ENCODE measurements at regions not wholly inside any gene's neighbourhood (a gene's known extent, or its start where the extent isn't known, plus 50 kb on each side); places are given as distances from the start of the nearest gene placed in this dataset.

GRCh38 chr3:90010341-90010740 is 902.9 kb downstream of the EPHA3 start:
- no peaks in the 10 kb centered on the region for H3K27me3 ChIP-seq
- intact Hi-C loops (cut with DNase I): no loop called here
- ATAC-seq (peak in 1 of 8 donors; percentile 57), DNase-seq (no peak)
- peaks cover 0 to 33% (median 16%) of the 10 kb centered on the region in 9 donors for H3K4me1 ChIP-seq
- 13 to 27% methylated on average over 3 of the region's 3 CpGs for WGBS, 2 donors
- H3K9me3 ChIP-seq: peaks cover 0 to 14% (median 3%) of the 10 kb centered on the region in 11 donors
- no peaks in the 10 kb centered on the region for H3K36me3 ChIP-seq
- no peak for TF ChIP-seq CTCF (IDR thresholded peaks at IDR 0.05)
- no peak overlapping the region for H3K4me3 ChIP-seq
- peak overlapping the region in 4 of 10 donors; percentile 22 to 49 (median 40) for H3K27ac ChIP-seq

GRCh38 chr3:90011131-90011530 is 903.7 kb downstream of the EPHA3 start:
- peak overlapping the region in 4 of 10 donors; percentile 22 to 49 (median 40) for H3K27ac ChIP-seq
- peak overlapping the region in 1 of 10 donors; percentile 18 for H3K4me3 ChIP-seq
- H3K9me3 ChIP-seq: peaks cover 0 to 14% (median 3%) of the 10 kb centered on the region in 11 donors
- H3K4me1 ChIP-seq: peaks cover 0 to 37% (median 19%) of the 10 kb centered on the region in 9 donors
- no peaks in the 10 kb centered on the region for H3K27me3 ChIP-seq
- no peak for TF ChIP-seq CTCF (IDR thresholded peaks at IDR 0.05)
- DNase-seq (peak in 1 of 2 donors; percentile 4), ATAC-seq (peak in 6 of 8 donors; percentile 19 to 65 (median 57))
- intact Hi-C loops (cut with DNase I): no loop called here
- no peaks in the 10 kb centered on the region for H3K36me3 ChIP-seq
- 8 to 14% methylated on average over 5 of the region's 5 CpGs for WGBS, 2 donors

GRCh38 chr3:90011596-90011995 is 904.2 kb downstream of the EPHA3 start:
- WGBS, 2 donors: 43 to 54% methylated on average over 4 of the region's 4 CpGs
- no peak for DNase-seq
- Histone ChIP-seq H3K4me3 (peak overlapping the region in 1 of 10 donors; percentile 18), H3K36me3 (no peaks in the 10 kb centered on the region), H3K27ac (peak overlapping the region in 4 of 10 donors; percentile 22 to 49 (median 40)), H3K27me3 (no peaks in the 10 kb centered on the region), H3K4me1 (peaks cover 0 to 41% (median 21%) of the 10 kb centered on the region in 9 donors), H3K9me3 (peaks cover 0 to 14% (median 3%) of the 10 kb centered on the region in 11 donors)
- intact Hi-C loops (cut with DNase I): no loop called here
- ATAC-seq: no peak
- TF ChIP-seq CTCF (IDR thresholded peaks at IDR 0.05): no peak

- Histone ChIP-seq H3K9me3 (peaks cover 0 to 14% (median 3%) of the 10 kb centered on the region in 11 donors), H3K4me1 (peaks cover 0 to 44% (median 21%) of the 10 kb centered on the region in 9 donors), H3K36me3 (no peaks in the 10 kb centered on the region), H3K4me3 (no peak overlapping the region), H3K27me3 (no peaks in the 10 kb centered on the region), H3K27ac (no peak overlapping the region)
- ATAC-seq (no peak), DNase-seq (no peak)
- intact Hi-C loops (cut with DNase I): no loop called here
- no peak for TF ChIP-seq CTCF (IDR thresholded peaks at IDR 0.05)
- 90 to 91% methylated on average over 2 of the region's 2 CpGs for WGBS, 2 donors
Measured at GRCh38 chr3:90011996-90012395, 904.6 kb downstream of the EPHA3 start.

Data from heart right ventricle (tissue), 16 donors.